K562 (cell line): ENCODE measurements at regions not wholly inside any gene's neighbourhood (a gene's known extent, or its start where the extent isn't known, plus 50 kb on each side); places are given as distances from the start of the nearest gene placed in this dataset.

Experiments used
- ATAC-seq: fragments of 200-7000 bp; cut with Tn5 transposase; 3 replicates; pipeline ENCODE4 v1.9.1; 2020; ENCODE audit warnings: moderate library complexity
- BruUV-seq: library from RNA; stranded (reverse); fragments of 400-500 nt; replicated peaks from 2 replicates; lab custom pipeline; 2021; lab: Mats Ljungman, UMichigan
- CTCF ChIA-PET: fragments of 300-600 bp; formaldehyde crosslinking; extraction: SDS; loops from one replicate; lab custom pipeline; 2021; ENCODE audit warnings: low intra/inter-chr PET ratio; lab: Yijun Ruan, JAX
- POLR2A ChIA-PET: fragments of 300-600, 350-650 bp; sonication (Branson Sonifier 250); formaldehyde crosslinking; extraction: SDS; loops from one replicate; lab custom pipeline; 2021; ENCODE audit warnings: antibody characterized with exemption, inconsistent platforms; lab: Yijun Ruan, JAX
- DNase-seq, 4 experiments: peaks; one replicate each; pipeline versions ENCODE4 v3.0.0 to v3.0.0-alpha.2; 2011 to 2018; ENCODE audit warnings: low spot score in 3 of 4, mixed read lengths in 3 of 4; ENCODE audit errors: extremely low read depth in 1 of 4
- FAIRE-seq: peaks from 2 replicates; lab custom pipeline; 2011; peaks lifted over from hg19 to GRCh38; lab: Jason Lieb, UNC
- H2AFZ ChIP-seq: 2 replicates; pipeline ENCODE4 v1.6.0; 2011; ENCODE audit warnings: low read depth, low read length, control low read depth, inconsistent platforms
- H3K27ac ChIP-seq: fragments of 200-600 bp; 3 replicates; pipeline ENCODE4 v1.8.0; 2011; ENCODE audit warnings: low read depth, mild to moderate bottlenecking, control low read depth, inconsistent platforms, low read length, moderate library complexity, mixed read lengths; ENCODE audit errors: extremely low read depth
- H3K27me3 ChIP-seq, 2 experiments: fragments of 300-600 bp in 1 of 2; 2 replicates in 1 of 2; 3 replicates in 1 of 2; pipeline versions ENCODE4 v1.6.0 to v1.8.0; 2011; ENCODE audit warnings: inconsistent platforms in 2 of 2, low read length in 2 of 2, mild to moderate bottlenecking in 1 of 2, mixed read lengths in 1 of 2, moderate library complexity in 1 of 2; ENCODE audit not compliant: control insufficient read depth in 2 of 2, insufficient read depth in 2 of 2
- H3K36me3 ChIP-seq: fragments of 300-600 bp; 3 replicates; pipeline ENCODE4 v1.8.0; 2011; ENCODE audit warnings: mild to moderate bottlenecking, low read length, inconsistent platforms; ENCODE audit not compliant: control insufficient read depth, insufficient read depth
- H3K4me1 ChIP-seq, 2 experiments: fragments of 200-600 bp in 1 of 2; replicated peaks in 1 of 2; 2 replicates in 1 of 2; 3 replicates in 1 of 2; pipeline versions ENCODE4 v1.5.1 to v1.8.0; 2011; ENCODE audit warnings: inconsistent platforms in 2 of 2, low read length in 2 of 2, mild to moderate bottlenecking in 1 of 2, mixed read lengths in 1 of 2, moderate library complexity in 1 of 2; ENCODE audit not compliant: control insufficient read depth in 2 of 2, insufficient read depth in 2 of 2
- H3K4me2 ChIP-seq: 2 replicates; pipeline ENCODE4 v1.6.1; 2011; ENCODE audit warnings: low read length, control low read depth, inconsistent platforms, mixed read lengths; ENCODE audit not compliant: insufficient read depth
- H3K4me3 ChIP-seq: fragments of 200-600 bp; sonication (generic), shearing (Covaris generic); 2 replicates; pipeline ENCODE4 v1.5.1; 2016; ENCODE audit warnings: control low read depth, inconsistent platforms
- H3K79me2 ChIP-seq: fragments of 200-600 bp; 3 replicates; pipeline ENCODE4 v1.8.0; 2011; ENCODE audit warnings: low read length, inconsistent platforms; ENCODE audit not compliant: control insufficient read depth, insufficient read depth
- H3K9ac ChIP-seq, 2 experiments: 2 replicates each; pipeline versions ENCODE4 v1.6.0 to v1.6.1; 2011; ENCODE audit warnings: low read depth in 2 of 2, low read length in 2 of 2, control low read depth in 1 of 2, inconsistent platforms in 1 of 2, mild to moderate bottlenecking in 1 of 2, mixed read lengths in 1 of 2; ENCODE audit not compliant: insufficient read depth in 1 of 2
- H3K9me1 ChIP-seq: one replicate; pipeline ENCODE4 v1.6.0; 2011; ENCODE audit warnings: inconsistent platforms, mild to moderate bottlenecking, low read length, moderate library complexity; ENCODE audit not compliant: control insufficient read depth, insufficient read depth
- H3K9me3 ChIP-seq: replicated peaks from 2 replicates; pipeline ENCODE4 v1.5.1; 2011; ENCODE audit warnings: low read depth, low read length, inconsistent platforms; ENCODE audit not compliant: control insufficient read depth, insufficient read depth
- H4K20me1 ChIP-seq: replicated peaks from 2 replicates; pipeline ENCODE4 v1.6.1; 2011; ENCODE audit warnings: low read length, inconsistent platforms, mixed read lengths; ENCODE audit not compliant: control insufficient read depth, insufficient read depth
- RBM14 ChIP-seq: fragments of 200-400 bp; formaldehyde crosslinking; IDR thresholded peaks from 2 replicates; pipeline ENCODE4 v1.6.1; 2018; ENCODE audit warnings: low read depth, mild to moderate bottlenecking, low read length, moderate library complexity, borderline replicate concordance; ENCODE audit not compliant: insufficient read depth
- REST ChIP-seq, 2 experiments: fragments of 450-650 bp; formaldehyde crosslinking in 1 of 2; IDR thresholded peaks; 2 replicates each; pipeline versions ENCODE4 v1.4.0 to v1.6.1; 2014 to 2020; ENCODE audit warnings: mild to moderate bottlenecking in 2 of 2, borderline replicate concordance in 1 of 2, low read depth in 1 of 2
- SRF ChIP-seq, 2 experiments: fragments of 250-450, 450-650 bp in 1 of 2; sonication (Bioruptor Pico) in 1 of 2; sonication (generic) in 1 of 2; formaldehyde crosslinking; IDR thresholded peaks; 2 replicates each; pipeline versions ENCODE4 v1.5.0 to v1.5.1; 2020 to 2022; ENCODE audit warnings: mild to moderate bottlenecking in 1 of 2, missing genetic modification reagents in 1 of 2
- XRCC3 ChIP-seq: fragments of 450-650 bp; IDR thresholded peaks from 2 replicates; pipeline ENCODE4 v1.6.1; 2017; ENCODE audit warnings: mild to moderate bottlenecking, moderate library complexity
- ZNF384 ChIP-seq: IDR thresholded peaks from 2 replicates; pipeline ENCODE4 v1.6.1; 2012; ENCODE audit warnings: low read depth, low read length, improper control_type of control experiment
- WGBS: fragments of 100-300 bp; shearing (Covaris generic); methylation state at CpG from one replicate; pipeline ENCODE4 v1.1.6; 2016; ENCODE audit warnings: low coverage, mixed read lengths; ENCODE audit not compliant: insufficient coverage; ENCODE audit errors: missing lambda C conversion rate; 5-methylcytosine and 5-hydroxymethylcytosine counted together
- in situ Hi-C: fragments of 300-500 bp; cut with MboI; formaldehyde crosslinking; loops from 4 replicates; pipeline ENCODE4 v1.15.0; 2018; ENCODE audit warnings: inconsistent platforms, mixed read lengths
- intact Hi-C: fragments of 100-400 bp; cut with micrococcal nuclease; formaldehyde crosslinking; loops from 2 replicates; pipeline ENCODE4 v1.14.2; 2022

GRCh38 chr16:54480429-54480828 is 193.8 kb upstream of the IRX3 start:
- Histone ChIP-seq H3K36me3 (no peaks in the 10 kb centered on the region), H3K79me2 (no peaks in the 10 kb centered on the region), H3K4me1 (no peaks in the 10 kb centered on the region), H3K9ac (no peak overlapping the region), H3K4me3 (no peak overlapping the region), H2AFZ (no peak overlapping the region), H3K4me2 (no peak overlapping the region), H3K27ac (no peak overlapping the region), H3K27me3 (peaks cover 2 to 17% of the 10 kb centered on the region in 2 experiments; a peak in 2 of 5 replicates), H3K9me1 (peaks cover 3% of the 10 kb centered on the region), H4K20me1 (no peaks in the 10 kb centered on the region), H3K9me3 (no peaks in the 10 kb centered on the region)
- POLR2A ChIA-PET: interaction anchor here (1.0 kb wide), 1 partner anchor 60 kb away, joined by 3 read pairs; no protein-coding TSS in a partner anchor
- intact Hi-C loops (no loop called here), in situ Hi-C loops (no loop called here)
- ATAC-seq: no peak
- CTCF ChIA-PET: no interaction called here
- TF ChIP-seq RBM14 (no peak), XRCC3 (no peak), SRF (CRISPR knock-in tag; IDR thresholded peaks at IDR 0.05) (no peak), REST (IDR thresholded peaks at IDR 0.05; ENCODE audit: borderline replicate concordance) (no peak), REST (CRISPR knock-in tag; IDR thresholded peaks at IDR 0.05; ENCODE audit: low read depth) (no peak), ZNF384 (no peak)
- no peak for FAIRE-seq
- DNase-seq: no peak
- no TSS peak for BruUV-seq
- WGBS: 2% methylated on average over 5 of the region's 5 CpGs
